ENCODE measurements at regions not wholly inside any gene's neighbourhood (a gene's known extent, or its start where the extent isn't known, plus 50 kb on each side); places are given as distances from the start of the nearest gene placed in this dataset.

- TF ChIP-seq POLR2A (IDR thresholded peaks at IDR 0.05) (no peak), POLR2AphosphoS5 (IDR thresholded peaks at IDR 0.05) (no peak)
Observed at GRCh38 chr5:133778636-133779035, 166.3 kb upstream of the FSTL4 start.

Data from prostate gland (tissue), 1 donor.